A549 (cell line): ENCODE measurements at regions not wholly inside any gene's neighbourhood (a gene's known extent, or its start where the extent isn't known, plus 50 kb on each side); places are given as distances from the start of the nearest gene placed in this dataset.

Experiments used
- CTCF ChIP-seq: fragments of >200 bp; sonication (Bioruptor Twin); formaldehyde crosslinking; IDR thresholded peaks from 3 replicates; pipeline ENCODE4 v1.5.1; 2016
- MAZ ChIP-seq: fragments of 150-350 bp; IDR thresholded peaks from 2 replicates; pipeline ENCODE4 v1.6.1; 2014; ENCODE audit warnings: antibody characterized with exemption, low read depth, low read length, borderline replicate concordance
- RFX5 ChIP-seq: fragments of 450-650 bp; IDR thresholded peaks from 2 replicates; pipeline ENCODE4 v1.7.1; 2014; ENCODE audit warnings: antibody characterized with exemption, mild to moderate bottlenecking, moderate library complexity
- RNF2 ChIP-seq: fragments of 200-600 bp; sonication (generic); IDR thresholded peaks from 2 replicates; pipeline ENCODE4 v1.6.1; 2016; ENCODE audit warnings: low read depth, mild to moderate bottlenecking, antibody characterized with exemption, moderate library complexity, borderline replicate concordance
- ZFP36 ChIP-seq: fragments of 450-650 bp; IDR thresholded peaks from 2 replicates; pipeline ENCODE4 v1.6.1; 2014; ENCODE audit warnings: borderline replicate concordance; ENCODE audit not compliant: partially characterized antibody
- TF ChIP-seq, protein P1 (sequence below): fragments of 200-600 bp; sonication (generic); IDR thresholded peaks from 2 replicates; pipeline ENCODE4 v1.6.1; 2016; ENCODE audit warnings: antibody characterized with exemption, mild to moderate bottlenecking, moderate library complexity
- TF ChIP-seq, protein P2 (sequence below): IDR thresholded peaks from 2 replicates; pipeline ENCODE4 v1.6.1; 2012

DNA sequence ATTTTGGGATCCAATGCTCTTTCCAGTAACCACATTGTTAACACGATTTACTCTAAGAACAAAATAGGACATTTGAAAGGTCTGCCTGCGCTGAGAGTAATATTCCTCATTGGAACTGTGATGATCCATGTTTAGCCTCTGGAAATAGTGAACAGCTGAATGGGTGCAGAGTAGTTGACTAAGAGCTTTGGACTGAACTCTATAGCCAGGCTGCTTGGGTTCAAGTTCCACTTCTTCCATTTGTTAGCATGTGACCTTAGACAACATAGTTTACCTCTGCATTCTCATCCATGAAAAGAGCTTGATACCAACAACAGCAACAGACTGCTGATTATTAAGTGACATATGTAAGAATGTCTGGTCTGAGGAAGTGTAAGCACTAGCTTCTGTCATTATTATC lies 128.3 kb upstream of the MMADHC start:
- no peak for TF ChIP-seq CTCF
- no peak for TF ChIP-seq ZFP36
- TF ChIP-seq RFX5 = no peak
- TF ChIP-seq, protein P1, sequence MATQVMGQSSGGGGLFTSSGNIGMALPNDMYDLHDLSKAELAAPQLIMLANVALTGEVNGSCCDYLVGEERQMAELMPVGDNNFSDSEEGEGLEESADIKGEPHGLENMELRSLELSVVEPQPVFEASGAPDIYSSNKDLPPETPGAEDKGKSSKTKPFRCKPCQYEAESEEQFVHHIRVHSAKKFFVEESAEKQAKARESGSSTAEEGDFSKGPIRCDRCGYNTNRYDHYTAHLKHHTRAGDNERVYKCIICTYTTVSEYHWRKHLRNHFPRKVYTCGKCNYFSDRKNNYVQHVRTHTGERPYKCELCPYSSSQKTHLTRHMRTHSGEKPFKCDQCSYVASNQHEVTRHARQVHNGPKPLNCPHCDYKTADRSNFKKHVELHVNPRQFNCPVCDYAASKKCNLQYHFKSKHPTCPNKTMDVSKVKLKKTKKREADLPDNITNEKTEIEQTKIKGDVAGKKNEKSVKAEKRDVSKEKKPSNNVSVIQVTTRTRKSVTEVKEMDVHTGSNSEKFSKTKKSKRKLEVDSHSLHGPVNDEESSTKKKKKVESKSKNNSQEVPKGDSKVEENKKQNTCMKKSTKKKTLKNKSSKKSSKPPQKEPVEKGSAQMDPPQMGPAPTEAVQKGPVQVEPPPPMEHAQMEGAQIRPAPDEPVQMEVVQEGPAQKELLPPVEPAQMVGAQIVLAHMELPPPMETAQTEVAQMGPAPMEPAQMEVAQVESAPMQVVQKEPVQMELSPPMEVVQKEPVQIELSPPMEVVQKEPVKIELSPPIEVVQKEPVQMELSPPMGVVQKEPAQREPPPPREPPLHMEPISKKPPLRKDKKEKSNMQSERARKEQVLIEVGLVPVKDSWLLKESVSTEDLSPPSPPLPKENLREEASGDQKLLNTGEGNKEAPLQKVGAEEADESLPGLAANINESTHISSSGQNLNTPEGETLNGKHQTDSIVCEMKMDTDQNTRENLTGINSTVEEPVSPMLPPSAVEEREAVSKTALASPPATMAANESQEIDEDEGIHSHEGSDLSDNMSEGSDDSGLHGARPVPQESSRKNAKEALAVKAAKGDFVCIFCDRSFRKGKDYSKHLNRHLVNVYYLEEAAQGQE = no peak
- no peak for TF ChIP-seq RNF2
- TF ChIP-seq, protein P2, sequence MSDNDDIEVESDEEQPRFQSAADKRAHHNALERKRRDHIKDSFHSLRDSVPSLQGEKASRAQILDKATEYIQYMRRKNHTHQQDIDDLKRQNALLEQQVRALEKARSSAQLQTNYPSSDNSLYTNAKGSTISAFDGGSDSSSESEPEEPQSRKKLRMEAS = no peak
- TF ChIP-seq MAZ = no peak
